ENCODE measurements at regions not wholly inside any gene's neighbourhood (a gene's known extent, or its start where the extent isn't known, plus 50 kb on each side); places are given as distances from the start of the nearest gene placed in this dataset.

GRCh38 chr5:168005093-168005492 lies 286.4 kb upstream of the WWC1 start:
- no peak for TF ChIP-seq CTCF (IDR thresholded peaks at IDR 0.05; ENCODE audit: poor library complexity, severe bottlenecking)
- no peak for DNase-seq (ENCODE audit: low spot score)

DNA sequence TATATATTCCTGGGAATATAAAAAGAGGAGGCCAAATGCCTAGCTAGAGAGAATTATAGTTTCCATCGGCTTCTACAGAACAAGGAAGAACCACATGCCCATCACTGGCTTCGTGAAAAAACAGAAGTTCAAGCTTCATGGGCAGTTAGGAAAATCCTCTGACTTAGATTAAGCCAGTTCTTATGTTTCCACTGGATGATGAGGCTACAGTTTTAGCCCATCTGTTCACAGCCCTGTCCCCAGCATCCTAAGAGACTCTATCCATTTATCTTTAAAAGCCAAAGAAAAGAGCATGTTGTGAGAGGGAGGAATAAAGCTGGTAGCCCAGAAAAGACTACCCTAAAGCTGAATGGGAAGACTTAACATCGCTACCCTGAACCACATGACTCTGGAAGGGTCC lies 285.5 kb upstream of the WWC1 start:
- TF ChIP-seq CTCF (IDR thresholded peaks at IDR 0.05; ENCODE audit: poor library complexity, severe bottlenecking), result no peak
- H3K27me3 ChIP-seq (ENCODE audit: insufficient read depth, poor library complexity, severe bottlenecking), result no peaks in the 10 kb centered on the region
- no peak for ATAC-seq (ENCODE audit: low read depth)
- DNase-seq (ENCODE audit: low spot score), result no peak
- no peak overlapping the region for H3K27ac ChIP-seq (ENCODE audit: poor library complexity, severe bottlenecking)
- H3K4me1 ChIP-seq (ENCODE audit: insufficient read depth, poor library complexity, severe bottlenecking), result peaks cover 6% of the 10 kb centered on the region
- H3K4me3 ChIP-seq (ENCODE audit: severe bottlenecking), result no peak overlapping the region
- no peaks in the 10 kb centered on the region for H3K36me3 ChIP-seq (ENCODE audit: low read depth)
- no peaks in the 10 kb centered on the region for H3K9me3 ChIP-seq (ENCODE audit: severe bottlenecking)

More at GRCh38 chr5:168005093-168005492, 286.4 kb upstream of the WWC1 start:
- no peak overlapping the region for H3K4me3 ChIP-seq (ENCODE audit: severe bottlenecking)
- H3K9me3 ChIP-seq (ENCODE audit: severe bottlenecking), result no peaks in the 10 kb centered on the region
- ATAC-seq (ENCODE audit: low read depth), result peak; percentile 17; the same call in 1 of the 3 replicates
- no peaks in the 10 kb centered on the region for H3K36me3 ChIP-seq (ENCODE audit: low read depth)
- H3K27me3 ChIP-seq (ENCODE audit: insufficient read depth, poor library complexity, severe bottlenecking), result no peaks in the 10 kb centered on the region
- peaks cover 6% of the 10 kb centered on the region for H3K4me1 ChIP-seq (ENCODE audit: insufficient read depth, poor library complexity, severe bottlenecking)
- no peak overlapping the region for H3K27ac ChIP-seq (ENCODE audit: poor library complexity, severe bottlenecking)

GRCh38 chr5:168006456-168007130 lies 284.9 kb upstream of the WWC1 start:
- no peaks in the 10 kb centered on the region for H3K9me3 ChIP-seq (ENCODE audit: severe bottlenecking)
- no peak overlapping the region for H3K27ac ChIP-seq (ENCODE audit: poor library complexity, severe bottlenecking)
- no peak for ATAC-seq (ENCODE audit: low read depth)
- no peak overlapping the region for H3K4me3 ChIP-seq (ENCODE audit: severe bottlenecking)
- H3K27me3 ChIP-seq (ENCODE audit: insufficient read depth, poor library complexity, severe bottlenecking), result no peaks in the 10 kb centered on the region
- H3K4me1 ChIP-seq (ENCODE audit: insufficient read depth, poor library complexity, severe bottlenecking), result peaks cover 6% of the 10 kb centered on the region
- TF ChIP-seq CTCF (IDR thresholded peaks at IDR 0.05; ENCODE audit: poor library complexity, severe bottlenecking), result no peak
- H3K36me3 ChIP-seq (ENCODE audit: low read depth), result no peaks in the 10 kb centered on the region
- no peak for DNase-seq (ENCODE audit: low spot score)

- Histone ChIP-seq H3K4me3 (ENCODE audit: severe bottlenecking) (no peak overlapping the region), H3K36me3 (ENCODE audit: low read depth) (no peaks in the 10 kb centered on the region), H3K4me1 (ENCODE audit: insufficient read depth, poor library complexity, severe bottlenecking) (peaks cover 6% of the 10 kb centered on the region), H3K27ac (ENCODE audit: poor library complexity, severe bottlenecking) (no peak overlapping the region), H3K9me3 (ENCODE audit: severe bottlenecking) (no peaks in the 10 kb centered on the region), H3K27me3 (ENCODE audit: insufficient read depth, poor library complexity, severe bottlenecking) (no peaks in the 10 kb centered on the region)
- DNase-seq (ENCODE audit: low spot score), result no peak
- no peak for ATAC-seq (ENCODE audit: low read depth)
- TF ChIP-seq CTCF (IDR thresholded peaks at IDR 0.05; ENCODE audit: poor library complexity, severe bottlenecking), result no peak
Measured at GRCh38 chr5:168007286-168007685, 284.2 kb upstream of the WWC1 start.

DNA sequence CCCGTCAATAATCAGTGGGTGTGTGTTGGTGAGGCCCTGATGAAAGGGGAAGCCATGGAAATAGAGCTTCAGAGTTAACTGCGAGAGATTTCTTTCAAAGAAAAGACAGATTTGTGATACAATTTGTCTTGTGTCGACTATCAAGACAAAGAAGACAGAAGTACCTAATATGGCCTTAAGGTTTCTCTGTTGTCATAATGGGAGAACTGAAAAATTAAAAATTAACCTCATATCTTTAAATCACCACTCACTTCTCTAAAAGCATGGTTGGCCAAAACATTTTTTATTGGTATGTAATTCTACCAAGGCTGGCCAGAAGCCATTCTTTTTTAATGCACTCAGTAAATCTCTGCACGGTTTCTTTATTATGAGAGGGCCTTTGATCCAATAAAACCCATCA lies 282.9 kb upstream of the WWC1 start:
- H3K9me3 ChIP-seq (ENCODE audit: severe bottlenecking), result no peaks in the 10 kb centered on the region
- no peak for DNase-seq (ENCODE audit: low spot score)
- no peak overlapping the region for H3K27ac ChIP-seq (ENCODE audit: poor library complexity, severe bottlenecking)
- no peak for ATAC-seq (ENCODE audit: low read depth)
- no peaks in the 10 kb centered on the region for H3K27me3 ChIP-seq (ENCODE audit: insufficient read depth, poor library complexity, severe bottlenecking)
- TF ChIP-seq CTCF (IDR thresholded peaks at IDR 0.05; ENCODE audit: poor library complexity, severe bottlenecking), result no peak
- H3K4me1 ChIP-seq (ENCODE audit: insufficient read depth, poor library complexity, severe bottlenecking), result peaks cover 6% of the 10 kb centered on the region
- H3K4me3 ChIP-seq (ENCODE audit: severe bottlenecking), result no peak overlapping the region
- no peaks in the 10 kb centered on the region for H3K36me3 ChIP-seq (ENCODE audit: low read depth)
